NCI-H1105 treated with DMSO at 0.1 percent for 48 hours (cell line): ENCODE measurements at regions not wholly inside any gene's neighbourhood (a gene's known extent, or its start where the extent isn't known, plus 50 kb on each side); places are given as distances from the start of the nearest gene placed in this dataset.
"Not testable (repeated sequence)": the region's sequence is repeated elsewhere in the genome, so short reads cannot be mapped to it uniquely, and the experiment has no call there.

Source experiments
- DNase-seq: peaks from one replicate; lab custom pipeline; 2025; lab: John Stamatoyannopoulos, UW

- DNase-seq: no peak
These were observed 66.6 kb upstream of the HAND1 start for GRCh38 chr5:154544646-154545045.

- DNase-seq: no peak
These were observed 65.4 kb upstream of the HAND1 start for GRCh38 chr5:154543380-154543779.

- DNase-seq: no peak
These were observed 64.6 kb upstream of the HAND1 start for GRCh38 chr5:154542581-154542980.

GRCh38 chr5:154542000-154542399 lies 64.0 kb upstream of the HAND1 start:
- no peak for DNase-seq

- no peak for DNase-seq
These were observed 63.5 kb upstream of the HAND1 start for GRCh38 chr5:154541553-154541952.

- no peak for DNase-seq
These were observed 62.6 kb upstream of the HAND1 start for GRCh38 chr5:154540600-154540999.

- DNase-seq: no peak
These were observed 60.5 kb upstream of the HAND1 start for GRCh38 chr5:154538492-154538891.

GRCh38 chr5:154536439-154536838 lies 58.4 kb upstream of the HAND1 start:
- not testable (repeated sequence) for DNase-seq

- no peak for DNase-seq
These were observed 57.5 kb upstream of the HAND1 start for GRCh38 chr5:154535535-154535934.

GRCh38 chr5:154534457-154535050 lies 56.5 kb upstream of the HAND1 start:
- no peak for DNase-seq

GRCh38 chr5:154529282-154529681 lies 51.3 kb upstream of the HAND1 start:
- no peak for DNase-seq

GRCh38 chr5:154528005-154528594 lies 50.1 kb upstream of the HAND1 start:
- DNase-seq: no peak
